Fibroblast of the aortic adventitia (primary cell): ENCODE measurements at regions not wholly inside any gene's neighbourhood (a gene's known extent, or its start where the extent isn't known, plus 50 kb on each side); places are given as distances from the start of the nearest gene placed in this dataset.

Experiments used
- DNase-seq: peaks from one replicate; pipeline ENCODE4 v3.0.0-alpha.2; 2010; ENCODE audit warnings: low read depth
- H3K4me3 ChIP-seq: 2 replicates; pipeline ENCODE4 v1.5.1; 2011; ENCODE audit warnings: low read depth, mild to moderate bottlenecking, control low read depth, low read length, moderate library complexity
- CTCF ChIP-seq: IDR thresholded peaks from 2 replicates; pipeline ENCODE4 v1.5.1; 2011; ENCODE audit warnings: mild to moderate bottlenecking, low read length, control low read depth, inconsistent platforms; ENCODE audit not compliant: insufficient read depth

GRCh38 chr6:6801635-6802218 is 213.2 kb downstream of the LY86 start:
- no peak overlapping the region for H3K4me3 ChIP-seq
- no peak for DNase-seq
- TF ChIP-seq CTCF, result no peak

GRCh38 chr6:6803180-6803977 is 214.9 kb downstream of the LY86 start:
- DNase-seq, result no peak
- no peak overlapping the region for H3K4me3 ChIP-seq
- no peak for TF ChIP-seq CTCF

- DNase-seq, result no peak
- no peak for TF ChIP-seq CTCF
- H3K4me3 ChIP-seq, result no peak overlapping the region
Observed at GRCh38 chr6:6804843-6805615, 216.5 kb downstream of the LY86 start.

GRCh38 chr6:6806844-6807518 is 218.5 kb downstream of the LY86 start:
- no peak for TF ChIP-seq CTCF
- DNase-seq, result peak; percentile 26
- H3K4me3 ChIP-seq, result no peak overlapping the region

GRCh38 chr6:6808343-6808742 is 219.8 kb downstream of the LY86 start:
- DNase-seq, result no peak

More at GRCh38 chr6:6808343-6808742, 219.8 kb downstream of the LY86 start:
- H3K4me3 ChIP-seq, result no peak overlapping the region
- no peak for TF ChIP-seq CTCF
